Fibroblast of skin of right quadriceps (primary cell): ENCODE measurements at regions not wholly inside any gene's neighbourhood (a gene's known extent, or its start where the extent isn't known, plus 50 kb on each side); places are given as distances from the start of the nearest gene placed in this dataset.

Experiments
- DNase-seq: peaks from one replicate; pipeline ENCODE4 v3.0.0-alpha.2; 2013

- no peak for DNase-seq
Measured at GRCh38 chr2:104049438-104049837, 804.5 kb upstream of the POU3F3 start.

- no peak for DNase-seq
Measured at GRCh38 chr2:104049981-104050380, 803.9 kb upstream of the POU3F3 start.

GRCh38 chr2:104050656-104051242, 803.2 kb upstream of the POU3F3 start:
- no peak for DNase-seq

- no peak for DNase-seq
Measured at GRCh38 chr2:104051766-104052165, 802.1 kb upstream of the POU3F3 start.

- DNase-seq: no peak
Measured at GRCh38 chr2:104052356-104052755, 801.6 kb upstream of the POU3F3 start.

GRCh38 chr2:104056451-104056850, 797.5 kb upstream of the POU3F3 start:
- DNase-seq: no peak

- DNase-seq: no peak
Measured at GRCh38 chr2:104068665-104069064, 785.2 kb upstream of the POU3F3 start.

GRCh38 chr2:104077573-104077972, 776.3 kb upstream of the POU3F3 start:
- no peak for DNase-seq

GRCh38 chr2:104078431-104079157, 775.3 kb upstream of the POU3F3 start:
- no peak for DNase-seq

- no peak for DNase-seq
Measured at GRCh38 chr2:104088745-104089144, 765.2 kb upstream of the POU3F3 start.

GRCh38 chr2:104090407-104090806, 763.5 kb upstream of the POU3F3 start:
- DNase-seq: no peak

- DNase-seq: no peak
Measured at GRCh38 chr2:104091894-104092293, 762.0 kb upstream of the POU3F3 start.

GRCh38 chr2:104092886-104093285, 761.0 kb upstream of the POU3F3 start:
- peak; percentile 22 for DNase-seq

GRCh38 chr2:104102615-104103014, 751.3 kb upstream of the POU3F3 start:
- no peak for DNase-seq

GRCh38 chr2:104109356-104109755, 744.6 kb upstream of the POU3F3 start:
- DNase-seq: no peak

- no peak for DNase-seq
Measured at GRCh38 chr2:104118889-104119288, 735.0 kb upstream of the POU3F3 start.

- DNase-seq: no peak
Measured at GRCh38 chr2:104120171-104120570, 733.7 kb upstream of the POU3F3 start.

GRCh38 chr2:104125096-104125495, 728.8 kb upstream of the POU3F3 start:
- DNase-seq: no peak

- no peak for DNase-seq
Measured at GRCh38 chr2:104127049-104127770, 726.7 kb upstream of the POU3F3 start.

- no peak for DNase-seq
Measured at GRCh38 chr2:104140361-104140760, 713.6 kb upstream of the POU3F3 start.

GRCh38 chr2:104158191-104158590, 695.7 kb upstream of the POU3F3 start:
- no peak for DNase-seq

- DNase-seq: no peak
Measured at GRCh38 chr2:104163611-104164130, 690.2 kb upstream of the POU3F3 start.

- DNase-seq: no peak
Measured at GRCh38 chr2:104164721-104165252, 689.1 kb upstream of the POU3F3 start.

GRCh38 chr2:104177179-104177578, 676.7 kb upstream of the POU3F3 start:
- DNase-seq: no peak
